MM.1S (cell line): ENCODE measurements at regions not wholly inside any gene's neighbourhood (a gene's known extent, or its start where the extent isn't known, plus 50 kb on each side); places are given as distances from the start of the nearest gene placed in this dataset.

Experiments
- DNase-seq: peaks from one replicate; pipeline ENCODE4 v3.0.0-alpha.2; 2015
- H2AFZ ChIP-seq: fragments of 300-600 bp; sonication (generic); 2 replicates; pipeline ENCODE4 v1.6.0; 2016; ENCODE audit warnings: antibody characterized with exemption, low read length
- H3F3A ChIP-seq: fragments of 300-600 bp; sonication (generic); 2 replicates; pipeline ENCODE4 v1.6.1; 2016; ENCODE audit warnings: mild to moderate bottlenecking, antibody characterized with exemption, low read length, moderate library complexity, mixed read lengths; ENCODE audit not compliant: insufficient read depth
- H3K27ac ChIP-seq: fragments of 300-600 bp; sonication (generic); 2 replicates; pipeline ENCODE4 v1.5.1; 2016; ENCODE audit warnings: mild to moderate bottlenecking, low read length
- H3K27me3 ChIP-seq: fragments of 300-600 bp; sonication (generic); replicated peaks from 2 replicates; pipeline ENCODE4 v1.6.0; 2016; ENCODE audit warnings: low read length; ENCODE audit not compliant: insufficient read depth
- H3K36me3 ChIP-seq: fragments of 300-600 bp; sonication (generic); replicated peaks from 2 replicates; pipeline ENCODE4 v1.6.1; 2016; ENCODE audit warnings: mild to moderate bottlenecking, low read length, mixed read lengths; ENCODE audit not compliant: insufficient read depth
- H3K4me1 ChIP-seq: fragments of 300-600 bp; sonication (generic); 2 replicates; pipeline ENCODE4 v1.6.1; 2016; ENCODE audit warnings: low read length, mixed read lengths
- H3K4me2 ChIP-seq: fragments of 300-600 bp; sonication (generic); 2 replicates; pipeline ENCODE4 v1.6.0; 2016; ENCODE audit warnings: low read depth, low read length
- H3K4me3 ChIP-seq: fragments of 300-600 bp; sonication (generic); 2 replicates; pipeline ENCODE4 v1.5.1; 2016; ENCODE audit warnings: low read length, mixed read lengths
- H3K79me2 ChIP-seq: fragments of 300-600 bp; sonication (generic); 2 replicates; pipeline ENCODE4 v1.6.1; 2016; ENCODE audit warnings: mixed run types, low read length, mixed read lengths
- H3K9ac ChIP-seq: fragments of 300-600 bp; sonication (generic); 2 replicates; pipeline ENCODE4 v1.6.1; 2016; ENCODE audit warnings: low read length, mixed read lengths
- H3K9me2 ChIP-seq: fragments of 300-600 bp; sonication (generic); replicated peaks from 2 replicates; pipeline ENCODE4 v1.6.1; 2016; ENCODE audit warnings: mild to moderate bottlenecking, low read length, mixed read lengths; ENCODE audit not compliant: insufficient read depth
- H3K9me3 ChIP-seq: fragments of 300-600 bp; sonication (generic); replicated peaks from 2 replicates; pipeline ENCODE4 v1.6.1; 2016; ENCODE audit warnings: mild to moderate bottlenecking, low read length, mixed read lengths; ENCODE audit not compliant: insufficient read depth
- H4K20me1 ChIP-seq: fragments of 300-600 bp; sonication (generic); 2 replicates; pipeline ENCODE4 v1.6.1; 2016; ENCODE audit warnings: mild to moderate bottlenecking, low read length, moderate library complexity, mixed read lengths; ENCODE audit not compliant: insufficient read depth
- CTCF ChIP-seq: fragments of 300-600 bp; sonication (generic); IDR thresholded peaks from 2 replicates; pipeline ENCODE4 v1.5.1; 2016; ENCODE audit warnings: antibody characterized with exemption, low read length, mixed read lengths
- EZH2 ChIP-seq: fragments of 300-600 bp; sonication (generic); optimal IDR thresholded peaks from 2 replicates; pipeline ENCODE3; 2017; ENCODE audit warnings: low read depth, mild to moderate bottlenecking, antibody characterized with exemption, low read length, mixed read lengths
- EZH2phosphoT487 ChIP-seq: fragments of 300-600 bp; sonication (generic); IDR thresholded peaks from 2 replicates; pipeline ENCODE4 v1.6.1; 2018; ENCODE audit warnings: antibody characterized with exemption, low read length

DNA sequence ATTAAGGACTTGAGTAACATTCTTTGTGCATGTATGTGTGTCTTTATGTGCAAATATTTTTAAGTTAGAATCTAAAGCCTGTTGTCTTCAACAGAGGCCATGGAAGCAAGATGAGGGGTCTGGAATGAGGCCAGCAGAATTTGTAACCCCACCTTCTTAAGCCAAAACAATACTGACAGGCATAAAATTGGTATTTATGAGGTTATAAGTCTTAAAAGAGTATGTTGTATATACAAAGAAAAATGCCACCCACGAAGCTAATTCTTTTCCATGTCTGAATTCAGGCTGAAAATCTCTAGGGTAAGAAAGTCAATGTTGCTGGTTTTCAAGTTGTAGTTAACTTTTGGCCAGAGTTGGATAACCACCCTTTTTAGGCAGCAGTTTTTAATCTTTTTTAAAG is 86.2 kb upstream of the TMTC1 start:
- DNase-seq = no peak
- TF ChIP-seq EZH2phosphoT487 = no peak
- TF ChIP-seq CTCF = no peak
- no peak overlapping the region for H2AFZ ChIP-seq
- no peaks in the 10 kb centered on the region for H3F3A ChIP-seq
- H3K9ac ChIP-seq = no peak overlapping the region
- H3K36me3 ChIP-seq = no peaks in the 10 kb centered on the region
- H3K27ac ChIP-seq = no peak overlapping the region
- no peaks in the 10 kb centered on the region for H3K27me3 ChIP-seq
- H3K4me1 ChIP-seq = no peaks in the 10 kb centered on the region
- H3K79me2 ChIP-seq = no peaks in the 10 kb centered on the region
- H3K9me3 ChIP-seq = no peaks in the 10 kb centered on the region
- H4K20me1 ChIP-seq = no peaks in the 10 kb centered on the region
- no peaks in the 10 kb centered on the region for H3K9me2 ChIP-seq
- H3K4me3 ChIP-seq = no peak overlapping the region
- H3K4me2 ChIP-seq = no peak overlapping the region

DNA sequence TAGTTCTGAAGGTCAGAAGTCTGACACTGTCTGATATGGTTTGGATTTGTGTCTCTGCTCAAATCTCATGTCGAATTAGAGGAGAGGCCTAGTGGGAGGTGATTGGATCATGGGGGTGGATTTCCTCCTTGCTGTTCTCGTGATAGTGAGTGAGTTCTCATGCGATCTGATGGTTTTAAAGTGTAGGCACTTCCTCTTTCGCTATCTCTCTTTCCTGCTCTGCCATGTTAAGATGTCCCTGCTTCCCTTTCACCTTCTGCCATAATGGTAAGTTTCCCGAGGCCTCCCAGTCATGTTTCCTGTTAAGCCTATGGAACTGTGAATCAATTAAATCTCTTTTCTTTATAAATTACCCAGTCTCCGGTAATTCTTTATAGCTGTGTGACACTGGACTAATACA is 84.1 kb upstream of the TMTC1 start:
- Histone ChIP-seq H3K9me3 (no peaks in the 10 kb centered on the region), H3K9me2 (no peaks in the 10 kb centered on the region), H3K4me3 (no peak overlapping the region), H4K20me1 (no peaks in the 10 kb centered on the region), H3K36me3 (no peaks in the 10 kb centered on the region), H2AFZ (no peak overlapping the region), H3K27ac (no peak overlapping the region), H3K9ac (no peak overlapping the region), H3F3A (no peaks in the 10 kb centered on the region), H3K79me2 (no peaks in the 10 kb centered on the region), H3K4me1 (no peaks in the 10 kb centered on the region), H3K4me2 (no peak overlapping the region), H3K27me3 (no peaks in the 10 kb centered on the region)
- DNase-seq = no peak
- TF ChIP-seq CTCF (no peak), EZH2 (no peak), EZH2phosphoT487 (no peak)

DNA sequence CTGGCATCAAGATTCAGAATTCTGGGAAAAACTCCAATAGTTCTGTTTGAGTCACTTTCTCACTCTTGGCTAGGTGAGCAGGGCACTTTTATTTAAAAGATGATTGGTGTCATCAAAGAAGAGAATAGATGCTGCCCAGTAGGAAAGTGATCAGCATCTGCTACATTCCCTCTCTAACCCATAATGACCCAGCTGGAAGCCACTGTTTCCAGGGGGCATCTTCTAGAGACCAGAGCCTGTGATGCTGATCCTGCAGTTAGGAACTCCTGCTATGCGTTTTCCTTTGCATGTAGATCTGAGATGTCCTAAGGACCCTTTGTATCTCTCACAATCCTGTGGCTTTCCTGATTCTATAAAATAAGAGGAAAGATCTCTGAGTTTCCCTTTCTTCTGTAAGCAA is 79.9 kb upstream of the TMTC1 start:
- Histone ChIP-seq H3K9me2 (no peaks in the 10 kb centered on the region), H3K27ac (no peak overlapping the region), H2AFZ (no peak overlapping the region), H3F3A (no peaks in the 10 kb centered on the region), H3K9me3 (no peaks in the 10 kb centered on the region), H4K20me1 (no peaks in the 10 kb centered on the region), H3K36me3 (no peaks in the 10 kb centered on the region), H3K79me2 (no peaks in the 10 kb centered on the region), H3K4me1 (no peaks in the 10 kb centered on the region), H3K4me2 (no peak overlapping the region), H3K27me3 (no peaks in the 10 kb centered on the region), H3K4me3 (no peak overlapping the region), H3K9ac (no peak overlapping the region)
- DNase-seq = no peak
- TF ChIP-seq CTCF = no peak
- no peak for TF ChIP-seq EZH2phosphoT487
- TF ChIP-seq EZH2 = no peak
